C4-2B (cell line): ENCODE measurements at regions not wholly inside any gene's neighbourhood (a gene's known extent, or its start where the extent isn't known, plus 50 kb on each side); places are given as distances from the start of the nearest gene placed in this dataset.

ENCODE experiments used
- ZFX ChIP-seq: fragments of 450-650 bp; IDR thresholded peaks from 2 replicates; pipeline ENCODE4 v1.6.1; 2017
- TF ChIP-seq, protein P1 (sequence below): fragments of 450-650 bp; conservative IDR thresholded peaks from 2 replicates; pipeline ENCODE4 v1.5.1; 2017; ENCODE audit warnings: mild to moderate bottlenecking

DNA sequence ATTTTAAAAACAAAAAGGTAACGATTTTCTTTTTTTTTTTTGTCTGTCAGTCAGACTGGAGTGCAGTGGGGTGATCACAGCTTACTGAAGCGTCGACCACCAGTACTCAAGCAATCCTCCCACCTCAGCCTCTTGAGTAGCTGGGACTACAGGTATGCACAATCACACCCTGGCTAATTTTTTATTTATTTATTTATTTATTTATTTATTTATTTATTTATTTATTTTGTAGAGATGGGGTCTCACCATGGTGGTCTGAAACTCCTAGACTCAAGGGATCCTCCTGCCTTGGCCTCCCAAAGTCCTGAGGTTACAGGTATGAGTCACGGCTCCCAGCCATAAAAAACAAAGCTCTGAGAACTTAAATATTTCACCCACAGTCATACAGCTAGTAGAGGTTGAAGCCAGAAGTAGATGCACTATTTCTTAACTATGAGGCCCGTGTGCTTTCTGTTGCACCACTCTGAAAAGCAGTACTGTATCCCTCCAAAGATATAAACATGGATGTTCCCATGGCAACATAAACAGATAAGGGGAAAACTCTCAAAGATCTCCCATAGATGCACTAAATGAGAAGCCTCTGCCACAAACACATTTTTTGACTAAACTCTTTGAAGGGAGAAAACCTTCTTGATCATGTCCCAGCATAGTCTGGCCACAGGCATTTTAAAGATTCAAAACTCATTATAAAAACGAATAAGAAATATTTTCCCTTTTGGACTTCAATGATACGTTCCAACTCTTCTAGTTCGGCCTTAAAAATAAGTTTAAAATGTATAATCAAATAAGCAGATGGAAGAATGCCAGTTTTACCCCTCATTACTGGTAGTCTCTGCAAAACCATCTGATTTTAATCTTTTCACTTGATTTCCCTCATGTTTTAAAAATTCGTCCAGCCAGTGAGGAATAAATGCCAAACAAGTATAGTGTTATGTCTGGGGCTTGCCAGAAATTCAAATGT, 162.3 kb upstream of the ARHGEF26 start:
- TF ChIP-seq, protein P1, sequence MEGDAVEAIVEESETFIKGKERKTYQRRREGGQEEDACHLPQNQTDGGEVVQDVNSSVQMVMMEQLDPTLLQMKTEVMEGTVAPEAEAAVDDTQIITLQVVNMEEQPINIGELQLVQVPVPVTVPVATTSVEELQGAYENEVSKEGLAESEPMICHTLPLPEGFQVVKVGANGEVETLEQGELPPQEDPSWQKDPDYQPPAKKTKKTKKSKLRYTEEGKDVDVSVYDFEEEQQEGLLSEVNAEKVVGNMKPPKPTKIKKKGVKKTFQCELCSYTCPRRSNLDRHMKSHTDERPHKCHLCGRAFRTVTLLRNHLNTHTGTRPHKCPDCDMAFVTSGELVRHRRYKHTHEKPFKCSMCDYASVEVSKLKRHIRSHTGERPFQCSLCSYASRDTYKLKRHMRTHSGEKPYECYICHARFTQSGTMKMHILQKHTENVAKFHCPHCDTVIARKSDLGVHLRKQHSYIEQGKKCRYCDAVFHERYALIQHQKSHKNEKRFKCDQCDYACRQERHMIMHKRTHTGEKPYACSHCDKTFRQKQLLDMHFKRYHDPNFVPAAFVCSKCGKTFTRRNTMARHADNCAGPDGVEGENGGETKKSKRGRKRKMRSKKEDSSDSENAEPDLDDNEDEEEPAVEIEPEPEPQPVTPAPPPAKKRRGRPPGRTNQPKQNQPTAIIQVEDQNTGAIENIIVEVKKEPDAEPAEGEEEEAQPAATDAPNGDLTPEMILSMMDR, result no peak
- TF ChIP-seq ZFX, result no peak
